ENCODE measurements at regions not wholly inside any gene's neighbourhood (a gene's known extent, or its start where the extent isn't known, plus 50 kb on each side); places are given as distances from the start of the nearest gene placed in this dataset.

DNA sequence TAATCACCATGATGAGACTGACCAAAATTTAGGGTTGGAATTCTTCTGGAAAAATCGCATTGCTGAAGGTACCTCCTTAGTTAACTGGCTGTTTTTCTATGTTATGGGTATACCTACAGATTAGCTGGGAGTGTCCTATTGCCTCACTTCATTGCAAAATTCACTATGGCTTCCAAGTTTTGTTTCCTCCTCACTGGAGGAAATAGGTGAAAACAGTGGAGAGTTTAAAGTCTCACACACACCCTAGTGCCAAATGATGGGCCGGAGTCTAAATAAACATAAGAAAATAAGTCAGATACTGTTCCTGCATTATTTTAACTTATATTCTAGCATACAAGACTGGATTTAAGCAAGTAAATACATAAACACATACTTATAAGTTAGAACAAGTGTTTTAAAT, 98.2 kb downstream of the AHR start:
- peaks cover 16% of the 10 kb centered on the region for H3K9me3 Mint-ChIP-seq (ENCODE audit: low read depth)
- no peak for TF ChIP-seq CTCF (IDR thresholded peaks at IDR 0.05)
- H3K36me3 Mint-ChIP-seq (ENCODE audit: low read depth) = peaks cover 4% of the 10 kb centered on the region
- H3K27me3 Mint-ChIP-seq (ENCODE audit: low read depth) = no peaks in the 10 kb centered on the region
- H3K27ac Mint-ChIP-seq (ENCODE audit: unreplicated experiment) = no peak overlapping the region
- H3K4me1 Mint-ChIP-seq (ENCODE audit: low read depth) = peaks cover 28% of the 10 kb centered on the region
- DNase-seq (ENCODE audit: low spot score) = no peak
- H3K4me3 Mint-ChIP-seq (ENCODE audit: unreplicated experiment) = no peak overlapping the region

DNA sequence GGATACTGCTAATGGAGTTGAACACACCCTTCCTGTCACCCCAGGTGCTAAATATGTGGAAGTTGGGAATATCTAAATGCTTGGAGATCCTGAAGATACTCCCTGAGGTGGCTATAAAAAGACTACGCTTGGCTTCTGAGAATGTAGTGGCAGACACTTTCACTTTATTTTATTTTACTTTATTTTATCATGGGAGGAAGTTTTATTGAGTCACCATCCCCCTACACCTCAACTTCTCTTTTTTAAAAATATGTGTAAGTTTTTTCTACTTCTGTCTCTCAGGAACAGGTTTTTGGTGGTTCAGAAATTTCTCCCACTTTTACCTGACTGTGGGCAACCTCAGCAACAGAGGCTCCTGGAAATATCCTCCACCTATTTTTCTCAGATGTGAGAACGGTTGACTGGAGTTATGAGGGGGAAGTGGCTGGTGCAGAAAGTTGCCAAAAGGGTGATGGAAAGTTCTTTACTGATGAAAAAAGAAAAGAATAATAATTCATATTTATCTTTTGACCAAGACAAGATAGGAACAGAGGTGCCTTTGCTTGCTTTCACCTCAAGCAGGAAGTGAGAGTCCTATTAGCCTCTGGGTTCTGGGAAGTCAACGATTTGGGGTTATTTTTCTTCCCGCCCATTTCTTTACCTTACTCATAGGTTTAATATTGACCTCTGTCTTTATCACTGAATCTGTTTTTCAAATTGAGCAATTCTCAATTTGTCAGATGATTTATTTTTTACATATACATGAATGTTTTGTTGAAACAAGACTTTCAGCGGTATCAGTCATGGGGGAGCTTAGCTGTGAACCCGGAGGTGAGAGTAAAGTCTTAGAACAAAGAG, 103.6 kb downstream of the AHR start:
- Mint-ChIP-seq H3K9me3 (ENCODE audit: low read depth) (no peaks in the 10 kb centered on the region), H3K27me3 (ENCODE audit: low read depth) (no peaks in the 10 kb centered on the region), H3K4me1 (ENCODE audit: low read depth) (peaks cover 25% of the 10 kb centered on the region), H3K27ac (ENCODE audit: unreplicated experiment) (no peak overlapping the region), H3K4me3 (ENCODE audit: unreplicated experiment) (no peak overlapping the region), H3K36me3 (ENCODE audit: low read depth) (no peaks in the 10 kb centered on the region)
- no peak for TF ChIP-seq CTCF (IDR thresholded peaks at IDR 0.05)
- DNase-seq (ENCODE audit: low spot score) = no peak

DNA sequence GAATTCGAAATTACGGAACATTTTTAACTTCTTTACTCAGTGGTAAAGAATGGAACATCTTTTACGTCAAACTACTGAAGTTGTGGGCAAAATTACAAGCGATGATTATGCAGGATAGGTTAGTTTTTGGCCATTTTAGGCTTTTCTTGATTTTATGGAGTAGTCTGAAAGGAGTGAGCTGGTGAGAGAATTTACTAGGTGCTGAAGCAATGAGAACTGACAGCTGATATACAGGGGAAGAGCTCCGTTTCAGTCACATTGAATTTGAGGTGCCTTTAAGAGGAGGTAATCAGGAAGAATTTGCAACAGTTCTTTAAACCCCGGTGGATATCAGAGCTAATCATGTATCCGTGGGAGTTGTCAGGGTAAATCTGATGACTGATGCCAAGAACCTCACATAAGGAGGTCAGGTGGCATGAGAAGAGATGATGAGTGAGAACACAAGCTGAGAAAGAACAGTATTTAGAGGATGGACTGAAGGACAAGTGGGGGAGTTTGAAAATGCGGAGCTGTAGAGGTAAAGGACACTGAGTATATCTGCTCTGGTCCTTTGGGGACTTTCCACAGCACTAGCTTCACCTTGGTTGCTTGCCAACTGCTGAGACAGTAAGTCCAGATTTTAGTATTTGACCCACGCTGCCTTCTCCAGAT, 104.3 kb downstream of the AHR start:
- no peak for DNase-seq (ENCODE audit: low spot score)
- Mint-ChIP-seq H3K27ac (ENCODE audit: unreplicated experiment) (no peak overlapping the region), H3K9me3 (ENCODE audit: low read depth) (no peaks in the 10 kb centered on the region), H3K4me3 (ENCODE audit: unreplicated experiment) (no peak overlapping the region), H3K27me3 (ENCODE audit: low read depth) (no peaks in the 10 kb centered on the region), H3K36me3 (ENCODE audit: low read depth) (no peaks in the 10 kb centered on the region), H3K4me1 (ENCODE audit: low read depth) (peaks cover 28% of the 10 kb centered on the region)
- TF ChIP-seq CTCF (IDR thresholded peaks at IDR 0.05) = no peak

- Mint-ChIP-seq H3K27ac (ENCODE audit: unreplicated experiment) (no peak overlapping the region), H3K9me3 (ENCODE audit: low read depth) (no peaks in the 10 kb centered on the region), H3K36me3 (ENCODE audit: low read depth) (no peaks in the 10 kb centered on the region), H3K4me3 (ENCODE audit: unreplicated experiment) (no peak overlapping the region), H3K4me1 (ENCODE audit: low read depth) (peaks cover 39% of the 10 kb centered on the region), H3K27me3 (ENCODE audit: low read depth) (no peaks in the 10 kb centered on the region)
- TF ChIP-seq CTCF (IDR thresholded peaks at IDR 0.05) = no peak
- DNase-seq (ENCODE audit: low spot score) = no peak
Observed at GRCh38 chr7:17404006-17404405, 105.6 kb downstream of the AHR start.

DNA sequence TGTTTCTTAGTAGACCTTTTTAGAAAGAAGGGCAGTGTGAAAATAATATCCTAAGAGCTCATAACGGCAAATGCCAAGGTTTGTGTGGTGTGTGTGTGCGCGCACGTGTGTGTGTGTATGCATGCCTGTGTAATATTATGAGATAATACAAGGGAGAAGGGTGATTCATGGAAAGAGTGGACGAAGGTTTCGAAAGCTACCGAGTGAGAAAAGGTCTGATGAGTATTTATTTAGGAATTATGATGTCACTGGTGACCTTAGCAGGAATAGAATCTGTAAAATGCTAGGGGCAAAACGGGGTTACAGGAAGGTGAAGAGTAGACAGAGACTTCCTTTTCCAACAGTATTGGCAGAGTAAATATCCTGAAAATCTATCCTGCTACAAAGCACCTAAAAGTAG, 107.3 kb downstream of the AHR start:
- H3K36me3 Mint-ChIP-seq (ENCODE audit: low read depth) = no peaks in the 10 kb centered on the region
- H3K4me3 Mint-ChIP-seq (ENCODE audit: unreplicated experiment) = no peak overlapping the region
- no peaks in the 10 kb centered on the region for H3K27me3 Mint-ChIP-seq (ENCODE audit: low read depth)
- no peak for DNase-seq (ENCODE audit: low spot score)
- H3K27ac Mint-ChIP-seq (ENCODE audit: unreplicated experiment) = peak overlapping the region; percentile 77
- TF ChIP-seq CTCF (IDR thresholded peaks at IDR 0.05) = no peak
- peaks cover 41% of the 10 kb centered on the region for H3K4me1 Mint-ChIP-seq (ENCODE audit: low read depth)
- H3K9me3 Mint-ChIP-seq (ENCODE audit: low read depth) = no peaks in the 10 kb centered on the region

Measured in chondrocyte (in vitro differentiated cells).